IMR-90 (cell line): ENCODE measurements at regions not wholly inside any gene's neighbourhood (a gene's known extent, or its start where the extent isn't known, plus 50 kb on each side); places are given as distances from the start of the nearest gene placed in this dataset.

Experiments
- BHLHE40 ChIP-seq: fragments of 150-350 bp; IDR thresholded peaks from 2 replicates; pipeline ENCODE4 v1.6.1; 2016; ENCODE audit warnings: mild to moderate bottlenecking, low read depth, low read length
- CHD1 ChIP-seq: IDR thresholded peaks from 2 replicates; pipeline ENCODE4 v1.6.1; 2012; ENCODE audit warnings: low read depth, low read length, improper control_type of control experiment
- CTCF ChIP-seq: conservative IDR thresholded peaks from 2 replicates; pipeline ENCODE4 v1.5.1; 2012; ENCODE audit warnings: mild to moderate bottlenecking, low read depth, low read length, improper control_type of control experiment
- ELK1 ChIP-seq: fragments of 150-350 bp; IDR thresholded peaks from 2 replicates; pipeline ENCODE4 v1.6.1; 2016; ENCODE audit warnings: low read depth, mild to moderate bottlenecking, low read length, moderate library complexity, borderline replicate concordance
- FOS ChIP-seq: fragments of 150-350 bp; IDR thresholded peaks from 2 replicates; pipeline ENCODE4 v1.6.1; 2016; ENCODE audit warnings: low read depth, low read length
- MAFK ChIP-seq: IDR thresholded peaks from 2 replicates; pipeline ENCODE4 v1.6.1; 2012; ENCODE audit warnings: low read depth, low read length, improper control_type of control experiment
- MXI1 ChIP-seq: IDR thresholded peaks from 2 replicates; pipeline ENCODE4 v1.6.1; 2012; ENCODE audit warnings: low read depth, mild to moderate bottlenecking, low read length, moderate library complexity, borderline replicate concordance
- NFE2L2 ChIP-seq: fragments of 150-350 bp; IDR thresholded peaks from 2 replicates; pipeline ENCODE4 v1.6.1; 2016; ENCODE audit warnings: low read depth, mild to moderate bottlenecking, low read length
- POLR2A ChIP-seq: IDR thresholded peaks from 2 replicates; pipeline ENCODE4 v1.6.1; 2012; ENCODE audit warnings: mild to moderate bottlenecking, low read depth, low read length
- RAD21 ChIP-seq: IDR thresholded peaks from 2 replicates; pipeline ENCODE4 v1.6.1; 2012; ENCODE audit warnings: low read length, improper control_type of control experiment
- RCOR1 ChIP-seq: IDR thresholded peaks from 2 replicates; pipeline ENCODE4 v1.6.1; 2012; ENCODE audit warnings: mild to moderate bottlenecking, low read length, improper control_type of control experiment; ENCODE audit not compliant: insufficient replicate concordance
- RFX5 ChIP-seq: IDR thresholded peaks from 2 replicates; pipeline ENCODE4 v1.8.0; 2012; ENCODE audit warnings: low read depth, mild to moderate bottlenecking, low read length, moderate library complexity
- USF2 ChIP-seq: fragments of 150-350 bp; IDR thresholded peaks from 2 replicates; pipeline ENCODE4 v1.6.1; 2017; ENCODE audit warnings: mild to moderate bottlenecking, antibody characterized with exemption, low read length, low read depth

- TF ChIP-seq CTCF (no peak), POLR2A (no peak), MXI1 (no peak), RFX5 (no peak), RCOR1 (no peak), NFE2L2 (no peak), RAD21 (no peak), CHD1 (no peak), MAFK (no peak), ELK1 (no peak), FOS (no peak), USF2 (no peak), BHLHE40 (no peak)
These were observed 75.4 kb downstream of the DUSP6 start for GRCh38 chr12:89276860-89277259.
